Hepatocyte (in vitro differentiated cells): ENCODE measurements at regions not wholly inside any gene's neighbourhood (a gene's known extent, or its start where the extent isn't known, plus 50 kb on each side); places are given as distances from the start of the nearest gene placed in this dataset.

Experiments used
- EZH2 ChIP-seq: fragments of 200-600 bp; sonication (generic); IDR thresholded peaks from 2 replicates; pipeline ENCODE4 v1.6.1; 2016; ENCODE audit warnings: antibody characterized with exemption, mild to moderate bottlenecking, borderline replicate concordance
- EZH2phosphoT487 ChIP-seq: fragments of 200-600 bp; sonication (generic); IDR thresholded peaks from one replicate; pipeline ENCODE4 v1.6.1; 2018; ENCODE audit warnings: antibody characterized with exemption, mild to moderate bottlenecking, low read depth, moderate library complexity; ENCODE audit not compliant: unreplicated experiment, severe bottlenecking
- TF ChIP-seq, protein P1 (sequence below): fragments of 200-600 bp; sonication (generic); IDR thresholded peaks from 2 replicates; pipeline ENCODE4 v1.5.1; 2016; ENCODE audit warnings: antibody characterized with exemption, mild to moderate bottlenecking; ENCODE audit not compliant: poor library complexity

DNA sequence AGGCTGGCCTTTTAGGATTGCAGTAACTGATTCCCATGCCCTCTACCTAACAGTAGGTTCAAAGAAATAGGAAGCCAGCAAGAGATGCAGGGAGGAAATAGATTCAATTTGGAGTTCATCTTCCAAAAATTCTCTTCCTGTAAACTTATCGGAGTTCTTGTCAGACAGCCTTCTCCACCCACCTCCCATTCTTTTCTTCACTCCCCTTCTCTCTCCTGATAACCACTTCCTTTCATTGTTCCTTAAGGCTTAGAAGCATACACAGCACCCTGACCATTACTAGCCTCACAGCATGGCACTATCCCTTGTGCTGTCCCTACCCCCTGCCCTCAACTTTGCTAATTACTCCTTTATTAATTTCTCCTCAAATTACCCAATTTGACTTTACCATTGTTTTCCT lies 130.4 kb upstream of the ADAMTS9 start:
- TF ChIP-seq EZH2 (no peak), EZH2phosphoT487 (no peak)
- TF ChIP-seq, protein P1, sequence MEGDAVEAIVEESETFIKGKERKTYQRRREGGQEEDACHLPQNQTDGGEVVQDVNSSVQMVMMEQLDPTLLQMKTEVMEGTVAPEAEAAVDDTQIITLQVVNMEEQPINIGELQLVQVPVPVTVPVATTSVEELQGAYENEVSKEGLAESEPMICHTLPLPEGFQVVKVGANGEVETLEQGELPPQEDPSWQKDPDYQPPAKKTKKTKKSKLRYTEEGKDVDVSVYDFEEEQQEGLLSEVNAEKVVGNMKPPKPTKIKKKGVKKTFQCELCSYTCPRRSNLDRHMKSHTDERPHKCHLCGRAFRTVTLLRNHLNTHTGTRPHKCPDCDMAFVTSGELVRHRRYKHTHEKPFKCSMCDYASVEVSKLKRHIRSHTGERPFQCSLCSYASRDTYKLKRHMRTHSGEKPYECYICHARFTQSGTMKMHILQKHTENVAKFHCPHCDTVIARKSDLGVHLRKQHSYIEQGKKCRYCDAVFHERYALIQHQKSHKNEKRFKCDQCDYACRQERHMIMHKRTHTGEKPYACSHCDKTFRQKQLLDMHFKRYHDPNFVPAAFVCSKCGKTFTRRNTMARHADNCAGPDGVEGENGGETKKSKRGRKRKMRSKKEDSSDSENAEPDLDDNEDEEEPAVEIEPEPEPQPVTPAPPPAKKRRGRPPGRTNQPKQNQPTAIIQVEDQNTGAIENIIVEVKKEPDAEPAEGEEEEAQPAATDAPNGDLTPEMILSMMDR = no peak
